IMR-90 (cell line): ENCODE measurements at regions not wholly inside any gene's neighbourhood (a gene's known extent, or its start where the extent isn't known, plus 50 kb on each side); places are given as distances from the start of the nearest gene placed in this dataset.

Source experiments
- ATAC-seq: fragments of 200-7000 bp; cut with Tn5 transposase; 2 replicates; pipeline ENCODE4 v1.9.1; 2020; ENCODE audit warnings: low read depth, mild to moderate bottlenecking, moderate library complexity
- BruUV-seq: library from RNA; stranded (reverse); fragments of 400-500 nt; replicated peaks from 2 replicates; lab custom pipeline; 2021; lab: Mats Ljungman, UMichigan
- CTCF ChIA-PET: fragments of 300-600 bp; formaldehyde crosslinking; extraction: SDS; loops from one replicate; lab custom pipeline; 2021; ENCODE audit warnings: antibody characterized with exemption; lab: Yijun Ruan, JAX
- POLR2A ChIA-PET: fragments of 300-600 bp; sonication (Branson Sonifier 250); formaldehyde crosslinking; loops from one replicate; lab custom pipeline; 2022; ENCODE audit warnings: antibody characterized with exemption; ENCODE audit not compliant: unreplicated experiment; lab: Charles Lee
- DNase-seq: peaks from one replicate; pipeline ENCODE4 v3.0.0; 2013
- H2AFZ ChIP-seq: replicated peaks from 2 replicates; pipeline ENCODE3; 2013; ENCODE audit warnings: low read length, mild to moderate bottlenecking; ENCODE audit not compliant: poor library complexity
- H2AK5ac ChIP-seq: 2 replicates; pipeline ENCODE4 v1.6.1; 2013; ENCODE audit warnings: low read depth, low read length, inconsistent platforms
- H2AK9ac ChIP-seq: replicated peaks from 2 replicates; pipeline ENCODE3; 2013; ENCODE audit warnings: mild to moderate bottlenecking, low read depth, low read length, moderate library complexity; ENCODE audit not compliant: poor library complexity
- H2BK120ac ChIP-seq: 2 replicates; pipeline ENCODE4 v1.6.1; 2013; ENCODE audit warnings: low read depth, low read length, inconsistent platforms
- H2BK15ac ChIP-seq: 3 replicates; pipeline ENCODE4 v1.6.1; 2013; ENCODE audit warnings: low read depth, low read length, inconsistent platforms
- H2BK20ac ChIP-seq: 2 replicates; pipeline ENCODE4 v1.6.1; 2013; ENCODE audit warnings: low read depth, mild to moderate bottlenecking, inconsistent platforms, low read length, moderate library complexity
- H2BK5ac ChIP-seq: 2 replicates; pipeline ENCODE4 v1.6.1; 2013; ENCODE audit warnings: mild to moderate bottlenecking, low read depth, low read length, inconsistent platforms; ENCODE audit not compliant: poor library complexity, severe bottlenecking
- H3K14ac ChIP-seq: replicated peaks from 2 replicates; pipeline ENCODE4 v1.6.1; 2013; ENCODE audit warnings: low read depth, low read length, inconsistent platforms
- H3K18ac ChIP-seq: 2 replicates; pipeline ENCODE4 v1.6.1; 2013; ENCODE audit warnings: low read depth, low read length, control low read depth
- H3K23ac ChIP-seq: 2 replicates; pipeline ENCODE4 v1.6.1; 2013; ENCODE audit warnings: low read depth, low read length, inconsistent platforms
- H3K27ac ChIP-seq: 2 replicates; pipeline ENCODE4 v1.5.1; 2013; ENCODE audit warnings: mild to moderate bottlenecking, control low read depth, low read length; ENCODE audit not compliant: insufficient read depth
- H3K27me3 ChIP-seq: 2 replicates; pipeline ENCODE4 v1.6.1; 2013; ENCODE audit warnings: low read length; ENCODE audit not compliant: control insufficient read depth, insufficient read depth
- H3K36me3 ChIP-seq: 2 replicates; pipeline ENCODE4 v1.6.1; 2013; ENCODE audit warnings: low read length, mixed read lengths; ENCODE audit not compliant: control insufficient read depth, insufficient read depth
- H3K4ac ChIP-seq: 2 replicates; pipeline ENCODE4 v1.6.1; 2013; ENCODE audit warnings: low read depth, low read length, inconsistent platforms
- H3K4me1 ChIP-seq: 2 replicates; pipeline ENCODE4 v1.6.1; 2013; ENCODE audit warnings: low read length, mixed read lengths; ENCODE audit not compliant: control insufficient read depth, insufficient read depth
- H3K4me2 ChIP-seq: 2 replicates; pipeline ENCODE4 v1.6.1; 2013; ENCODE audit warnings: low read depth, mild to moderate bottlenecking, control low read depth, low read length, moderate library complexity
- H3K4me3 ChIP-seq: 2 replicates; pipeline ENCODE4 v1.5.1; 2013; ENCODE audit warnings: low read depth, mild to moderate bottlenecking, control low read depth, low read length, moderate library complexity; ENCODE audit not compliant: insufficient read depth
- H3K56ac ChIP-seq: 2 replicates; pipeline ENCODE4 v1.6.1; 2013; ENCODE audit warnings: low read length, inconsistent platforms; ENCODE audit not compliant: insufficient read depth; ENCODE audit errors: extremely low read depth
- H3K79me1 ChIP-seq, 2 experiments: 2 replicates each; pipeline ENCODE4 v1.6.1; 2013; ENCODE audit warnings: low read length in 2 of 2, inconsistent platforms in 1 of 2, low read depth in 1 of 2
- H3K9ac ChIP-seq: 2 replicates; pipeline ENCODE4 v1.6.1; 2013; ENCODE audit warnings: low read depth, low read length, control low read depth
- H3K9me1 ChIP-seq: 2 replicates; pipeline ENCODE4 v1.6.1; 2013; ENCODE audit warnings: low read length, inconsistent platforms; ENCODE audit not compliant: insufficient read depth
- H3K9me3 ChIP-seq: 2 replicates; pipeline ENCODE4 v1.6.1; 2013; ENCODE audit warnings: low read length; ENCODE audit not compliant: control insufficient read depth, insufficient read depth
- H4K20me1 ChIP-seq: 2 replicates; pipeline ENCODE4 v1.6.1; 2013; ENCODE audit warnings: low read length, inconsistent platforms; ENCODE audit not compliant: insufficient read depth
- H4K5ac ChIP-seq: 2 replicates; pipeline ENCODE4 v1.6.1; 2013; ENCODE audit warnings: mild to moderate bottlenecking, low read depth, low read length, control low read depth
- H4K8ac ChIP-seq, 2 experiments: 2 replicates each; pipeline ENCODE4 v1.6.1; 2013; ENCODE audit warnings: low read depth in 2 of 2, low read length in 2 of 2, control low read depth in 1 of 2, inconsistent platforms in 1 of 2
- H4K91ac ChIP-seq: 2 replicates; pipeline ENCODE4 v1.6.1; 2013; ENCODE audit warnings: low read depth, low read length, inconsistent platforms; ENCODE audit not compliant: insufficient read depth
- BHLHE40 ChIP-seq: fragments of 150-350 bp; IDR thresholded peaks from 2 replicates; pipeline ENCODE4 v1.6.1; 2016; ENCODE audit warnings: mild to moderate bottlenecking, low read depth, low read length
- CEBPB ChIP-seq: IDR thresholded peaks from 2 replicates; pipeline ENCODE4 v1.6.1; 2012; ENCODE audit warnings: low read depth, low read length, improper control_type of control experiment
- CHD1 ChIP-seq: IDR thresholded peaks from 2 replicates; pipeline ENCODE4 v1.6.1; 2012; ENCODE audit warnings: low read depth, low read length, improper control_type of control experiment
- CTCF ChIP-seq: conservative IDR thresholded peaks from 2 replicates; pipeline ENCODE4 v1.5.1; 2012; ENCODE audit warnings: mild to moderate bottlenecking, low read depth, low read length, improper control_type of control experiment
- ELK1 ChIP-seq: fragments of 150-350 bp; IDR thresholded peaks from 2 replicates; pipeline ENCODE4 v1.6.1; 2016; ENCODE audit warnings: low read depth, mild to moderate bottlenecking, low read length, moderate library complexity, borderline replicate concordance
- FOS ChIP-seq: fragments of 150-350 bp; IDR thresholded peaks from 2 replicates; pipeline ENCODE4 v1.6.1; 2016; ENCODE audit warnings: low read depth, low read length
- MAFK ChIP-seq: IDR thresholded peaks from 2 replicates; pipeline ENCODE4 v1.6.1; 2012; ENCODE audit warnings: low read depth, low read length, improper control_type of control experiment
- MAZ ChIP-seq: IDR thresholded peaks from 2 replicates; pipeline ENCODE4 v1.6.1; 2012; ENCODE audit warnings: low read depth, mild to moderate bottlenecking, low read length, improper control_type of control experiment, moderate library complexity, borderline replicate concordance
- MXI1 ChIP-seq: IDR thresholded peaks from 2 replicates; pipeline ENCODE4 v1.6.1; 2012; ENCODE audit warnings: low read depth, mild to moderate bottlenecking, low read length, moderate library complexity, borderline replicate concordance
- NFE2L2 ChIP-seq: fragments of 150-350 bp; IDR thresholded peaks from 2 replicates; pipeline ENCODE4 v1.6.1; 2016; ENCODE audit warnings: low read depth, mild to moderate bottlenecking, low read length
- POLR2A ChIP-seq: IDR thresholded peaks from 2 replicates; pipeline ENCODE4 v1.6.1; 2012; ENCODE audit warnings: mild to moderate bottlenecking, low read depth, low read length
- RAD21 ChIP-seq: IDR thresholded peaks from 2 replicates; pipeline ENCODE4 v1.6.1; 2012; ENCODE audit warnings: low read length, improper control_type of control experiment
- RCOR1 ChIP-seq: IDR thresholded peaks from 2 replicates; pipeline ENCODE4 v1.6.1; 2012; ENCODE audit warnings: mild to moderate bottlenecking, low read length, improper control_type of control experiment; ENCODE audit not compliant: insufficient replicate concordance
- RFX5 ChIP-seq: IDR thresholded peaks from 2 replicates; pipeline ENCODE4 v1.8.0; 2012; ENCODE audit warnings: low read depth, mild to moderate bottlenecking, low read length, moderate library complexity
- SMC3 ChIP-seq: fragments of 150-350 bp; IDR thresholded peaks from 2 replicates; pipeline ENCODE4 v1.6.1; 2016; ENCODE audit warnings: low read depth, mild to moderate bottlenecking, antibody characterized with exemption, low read length, moderate library complexity
- USF2 ChIP-seq: fragments of 150-350 bp; IDR thresholded peaks from 2 replicates; pipeline ENCODE4 v1.6.1; 2017; ENCODE audit warnings: mild to moderate bottlenecking, antibody characterized with exemption, low read length, low read depth
- WGBS, 2 experiments: methylation state at CpG; one replicate each; pipeline versions ENCODE4 v1.1.5 to v1.1.7; 2013; ENCODE audit warnings: missing lambda C conversion rate in 2 of 2; ENCODE audit not compliant: insufficient read length in 1 of 2; ENCODE audit errors: extremely low coverage in 2 of 2; 5-methylcytosine and 5-hydroxymethylcytosine counted together
- dilution Hi-C: fragments of 300-500 bp; cut with HindIII; formaldehyde crosslinking; loops from one replicate; pipeline ENCODE4 v1.14.3; 2018; ENCODE audit warnings: low sequenced_read_pairs; ENCODE audit not compliant: unreplicated experiment
- in situ Hi-C: fragments of 300-500 bp; cut with MboI; formaldehyde crosslinking; loops from 3 replicates; pipeline ENCODE4 v1.14.3; 2019; ENCODE audit warnings: low sequenced_read_pairs, inconsistent platforms, mixed read lengths
- intact Hi-C: fragments of 100-400 bp; cut with micrococcal nuclease; formaldehyde crosslinking; loops from 2 replicates; pipeline ENCODE4 v1.10.0; 2022

- TF ChIP-seq RCOR1 (no peak), MAFK (no peak), RFX5 (no peak), SMC3 (no peak), FOS (no peak), MAZ (no peak), RAD21 (no peak), BHLHE40 (no peak), CEBPB (no peak), ELK1 (no peak), NFE2L2 (no peak), POLR2A (no peak), MXI1 (no peak), CTCF (no peak), USF2 (no peak), CHD1 (no peak)
- Histone ChIP-seq H4K20me1 (no peaks in the 10 kb centered on the region), H3K4me1 (peaks cover 2% of the 10 kb centered on the region; the same call in 1 of the 2 replicates), H3K23ac (no peak overlapping the region), H2BK120ac (no peak overlapping the region), H3K27me3 (no peaks in the 10 kb centered on the region), H2BK20ac (no peak overlapping the region), H3K27ac (no peak overlapping the region), H3K79me1 (no peaks in the 10 kb centered on the region), H2AK5ac (no peak overlapping the region), H2AFZ (no peak overlapping the region), H3K9ac (no peak overlapping the region), H2BK15ac (no peak overlapping the region), H4K8ac (no peak overlapping the region), H3K14ac (no peak overlapping the region), H4K5ac (no peak overlapping the region), H3K4ac (no peak overlapping the region), H3K18ac (no peak overlapping the region), H2BK5ac (no peak overlapping the region), H2AK9ac (no peak overlapping the region), H3K4me3 (no peak overlapping the region), H3K4me2 (no peak overlapping the region), H3K9me1 (no peaks in the 10 kb centered on the region), H3K56ac (no peak overlapping the region), H3K36me3 (no peaks in the 10 kb centered on the region), H3K9me3 (peaks cover 10% of the 10 kb centered on the region), H4K91ac (no peak overlapping the region)
- CTCF ChIA-PET: interaction anchor here (0.9 to 1.0 kb wide), 2 partner anchors 8 to 16 kb away, joined by 3 read pairs; no protein-coding TSS in a partner anchor
- no CpG with 5 or more reads among the region's 1 CpG for WGBS, 2 experiments
- ATAC-seq: no peak
- POLR2A ChIA-PET: no interaction called here
- no TSS peak for BruUV-seq
- intact Hi-C loops: no loop called here
- dilution Hi-C loops: no loop called here
- in situ Hi-C loops: no loop called here
- no peak for DNase-seq
Observed at GRCh38 chr13:48829536-48829935, 146.2 kb upstream of the FNDC3A start.
